ENCODE measurements at regions not wholly inside any gene's neighbourhood (a gene's known extent, or its start where the extent isn't known, plus 50 kb on each side); places are given as distances from the start of the nearest gene placed in this dataset.

- CTCF ChIA-PET: no interaction called here
- POLR2A ChIA-PET: no interaction called here
- H3K9me3 Mint-ChIP-seq: peaks cover 61% of the 10 kb centered on the region
- no peak for ATAC-seq
- DNase-seq (ENCODE audit: low spot score): no peak
- H3K27me3 Mint-ChIP-seq (ENCODE audit: low read depth): peaks cover 9% of the 10 kb centered on the region; the same call in 1 of the 2 replicates
- H3K4me1 Mint-ChIP-seq: no peaks in the 10 kb centered on the region
- H3K4me3 Mint-ChIP-seq: no peak overlapping the region
- H3K36me3 Mint-ChIP-seq: peaks cover 60% of the 10 kb centered on the region
- H3K27ac Mint-ChIP-seq: no peak overlapping the region
- TF ChIP-seq E2F4 (CRISPR knock-in tag; IDR thresholded peaks at IDR 0.05; ENCODE audit: borderline replicate concordance, low read depth): no peak
Observed at GRCh38 chr10:37713642-37714041, 143.8 kb downstream of the ZNF248 start.

DNA sequence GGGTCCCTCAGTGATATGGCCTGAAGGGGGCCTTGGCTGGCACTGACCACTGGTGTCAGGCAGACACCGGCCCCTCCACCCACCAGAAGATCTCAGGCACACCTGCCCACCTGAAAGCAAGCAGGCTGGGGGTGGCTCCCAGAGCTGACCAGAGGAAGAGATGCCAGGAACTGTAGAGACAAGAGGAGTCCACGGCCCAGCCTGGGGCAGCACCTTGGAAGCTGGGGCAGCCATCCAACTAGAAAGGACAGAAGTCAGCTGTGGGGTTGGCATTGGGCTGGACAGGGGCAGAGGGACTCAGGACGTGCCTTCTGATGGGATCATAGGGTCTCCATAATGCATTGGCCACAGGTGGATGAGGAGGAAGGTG is 144.3 kb downstream of the ZNF248 start:
- POLR2A ChIA-PET: no interaction called here
- CTCF ChIA-PET: no interaction called here
- Mint-ChIP-seq H3K27me3 (ENCODE audit: low read depth) (peaks cover 8% of the 10 kb centered on the region), H3K27ac (no peak overlapping the region), H3K4me3 (no peak overlapping the region), H3K4me1 (no peaks in the 10 kb centered on the region), H3K9me3 (peaks cover 59% of the 10 kb centered on the region), H3K36me3 (peaks cover 57% of the 10 kb centered on the region)
- ATAC-seq (no peak), DNase-seq (ENCODE audit: low spot score) (no peak)
- TF ChIP-seq EMX1 (CRISPR knock-in tag; IDR thresholded peaks at IDR 0.05): no peak
- TF ChIP-seq ZNF423 (CRISPR knock-in tag; IDR thresholded peaks at IDR 0.05): no peak
- no peak for TF ChIP-seq GTF2I (CRISPR knock-in tag; conservative IDR thresholded peaks at IDR 0.05)
- no peak for TF ChIP-seq STAT6 (CRISPR knock-in tag; conservative IDR thresholded peaks at IDR 0.05; ENCODE audit: low read depth)
- TF ChIP-seq, protein P1, sequence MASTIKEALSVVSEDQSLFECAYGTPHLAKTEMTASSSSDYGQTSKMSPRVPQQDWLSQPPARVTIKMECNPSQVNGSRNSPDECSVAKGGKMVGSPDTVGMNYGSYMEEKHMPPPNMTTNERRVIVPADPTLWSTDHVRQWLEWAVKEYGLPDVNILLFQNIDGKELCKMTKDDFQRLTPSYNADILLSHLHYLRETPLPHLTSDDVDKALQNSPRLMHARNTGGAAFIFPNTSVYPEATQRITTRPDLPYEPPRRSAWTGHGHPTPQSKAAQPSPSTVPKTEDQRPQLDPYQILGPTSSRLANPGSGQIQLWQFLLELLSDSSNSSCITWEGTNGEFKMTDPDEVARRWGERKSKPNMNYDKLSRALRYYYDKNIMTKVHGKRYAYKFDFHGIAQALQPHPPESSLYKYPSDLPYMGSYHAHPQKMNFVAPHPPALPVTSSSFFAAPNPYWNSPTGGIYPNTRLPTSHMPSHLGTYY (CRISPR knock-in tag; IDR thresholded peaks at IDR 0.05): no peak
- TF ChIP-seq, protein P2, sequence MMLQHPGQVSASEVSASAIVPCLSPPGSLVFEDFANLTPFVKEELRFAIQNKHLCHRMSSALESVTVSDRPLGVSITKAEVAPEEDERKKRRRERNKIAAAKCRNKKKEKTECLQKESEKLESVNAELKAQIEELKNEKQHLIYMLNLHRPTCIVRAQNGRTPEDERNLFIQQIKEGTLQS (CRISPR knock-in tag; conservative IDR thresholded peaks at IDR 0.05): no peak
- TF ChIP-seq E2F4 (CRISPR knock-in tag; IDR thresholded peaks at IDR 0.05; ENCODE audit: borderline replicate concordance, low read depth): no peak
- TF ChIP-seq ZNF263 (CRISPR knock-in tag; IDR thresholded peaks at IDR 0.05; ENCODE audit: low read depth): no peak
- TF ChIP-seq, protein P3, sequence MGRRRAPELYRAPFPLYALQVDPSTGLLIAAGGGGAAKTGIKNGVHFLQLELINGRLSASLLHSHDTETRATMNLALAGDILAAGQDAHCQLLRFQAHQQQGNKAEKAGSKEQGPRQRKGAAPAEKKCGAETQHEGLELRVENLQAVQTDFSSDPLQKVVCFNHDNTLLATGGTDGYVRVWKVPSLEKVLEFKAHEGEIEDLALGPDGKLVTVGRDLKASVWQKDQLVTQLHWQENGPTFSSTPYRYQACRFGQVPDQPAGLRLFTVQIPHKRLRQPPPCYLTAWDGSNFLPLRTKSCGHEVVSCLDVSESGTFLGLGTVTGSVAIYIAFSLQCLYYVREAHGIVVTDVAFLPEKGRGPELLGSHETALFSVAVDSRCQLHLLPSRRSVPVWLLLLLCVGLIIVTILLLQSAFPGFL (CRISPR knock-in tag; IDR thresholded peaks at IDR 0.05; ENCODE audit: borderline replicate concordance): no peak
- TF ChIP-seq, protein P4, sequence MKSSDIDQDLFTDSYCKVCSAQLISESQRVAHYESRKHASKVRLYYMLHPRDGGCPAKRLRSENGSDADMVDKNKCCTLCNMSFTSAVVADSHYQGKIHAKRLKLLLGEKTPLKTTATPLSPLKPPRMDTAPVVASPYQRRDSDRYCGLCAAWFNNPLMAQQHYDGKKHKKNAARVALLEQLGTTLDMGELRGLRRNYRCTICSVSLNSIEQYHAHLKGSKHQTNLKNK (CRISPR knock-in tag; IDR thresholded peaks at IDR 0.05): no peak
- TF ChIP-seq ZNF416 (CRISPR knock-in tag; IDR thresholded peaks at IDR 0.05): no peak
- TF ChIP-seq ZNF138 (CRISPR knock-in tag; conservative IDR thresholded peaks at IDR 0.05): no peak
- TF ChIP-seq FOXP1 (CRISPR knock-in tag; IDR thresholded peaks at IDR 0.05; ENCODE audit: borderline replicate concordance): no peak
- no peak for TF ChIP-seq RORB (CRISPR knock-in tag; IDR thresholded peaks at IDR 0.05)
